OCI-LY7 (cell line): ENCODE measurements at regions not wholly inside any gene's neighbourhood (a gene's known extent, or its start where the extent isn't known, plus 50 kb on each side); places are given as distances from the start of the nearest gene placed in this dataset.

Experiments
- EZH2phosphoT487 ChIP-seq: fragments of 200-600 bp; sonication (generic); IDR thresholded peaks from 2 replicates; pipeline ENCODE4 v1.6.1; 2018; ENCODE audit warnings: low read depth, borderline replicate concordance, mild to moderate bottlenecking, mixed run types, antibody characterized with exemption, low read length, moderate library complexity, mixed read lengths
- TF ChIP-seq, protein P1 (sequence below): fragments of 200-600 bp; sonication (generic); conservative IDR thresholded peaks from 2 replicates; pipeline ENCODE4 v1.5.1; 2014; ENCODE audit warnings: mild to moderate bottlenecking, antibody characterized with exemption, low read length, moderate library complexity, mixed read lengths

DNA sequence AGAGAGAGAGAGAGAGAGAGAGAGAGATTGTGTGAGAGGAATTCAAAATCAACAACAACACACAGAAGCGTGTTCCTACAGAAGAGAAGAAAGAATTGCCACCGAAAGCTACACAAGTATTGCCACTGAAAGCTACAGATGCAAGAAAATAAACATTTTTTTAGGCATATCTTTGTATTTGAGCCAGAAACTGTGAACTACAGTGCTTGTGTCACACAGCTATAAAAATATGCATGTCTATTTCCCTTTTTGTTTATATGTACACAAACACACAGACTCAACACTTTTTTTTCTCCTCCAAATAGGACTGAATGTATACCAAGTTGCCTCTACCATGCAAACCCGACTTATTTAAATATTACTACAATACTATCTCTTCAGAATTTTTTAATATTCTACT is 290.4 kb downstream of the SLITRK5 start:
- TF ChIP-seq, protein P1, sequence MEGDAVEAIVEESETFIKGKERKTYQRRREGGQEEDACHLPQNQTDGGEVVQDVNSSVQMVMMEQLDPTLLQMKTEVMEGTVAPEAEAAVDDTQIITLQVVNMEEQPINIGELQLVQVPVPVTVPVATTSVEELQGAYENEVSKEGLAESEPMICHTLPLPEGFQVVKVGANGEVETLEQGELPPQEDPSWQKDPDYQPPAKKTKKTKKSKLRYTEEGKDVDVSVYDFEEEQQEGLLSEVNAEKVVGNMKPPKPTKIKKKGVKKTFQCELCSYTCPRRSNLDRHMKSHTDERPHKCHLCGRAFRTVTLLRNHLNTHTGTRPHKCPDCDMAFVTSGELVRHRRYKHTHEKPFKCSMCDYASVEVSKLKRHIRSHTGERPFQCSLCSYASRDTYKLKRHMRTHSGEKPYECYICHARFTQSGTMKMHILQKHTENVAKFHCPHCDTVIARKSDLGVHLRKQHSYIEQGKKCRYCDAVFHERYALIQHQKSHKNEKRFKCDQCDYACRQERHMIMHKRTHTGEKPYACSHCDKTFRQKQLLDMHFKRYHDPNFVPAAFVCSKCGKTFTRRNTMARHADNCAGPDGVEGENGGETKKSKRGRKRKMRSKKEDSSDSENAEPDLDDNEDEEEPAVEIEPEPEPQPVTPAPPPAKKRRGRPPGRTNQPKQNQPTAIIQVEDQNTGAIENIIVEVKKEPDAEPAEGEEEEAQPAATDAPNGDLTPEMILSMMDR: no peak
- TF ChIP-seq EZH2phosphoT487: no peak
